GM23248 (cell line): ENCODE measurements at regions not wholly inside any gene's neighbourhood (a gene's known extent, or its start where the extent isn't known, plus 50 kb on each side); places are given as distances from the start of the nearest gene placed in this dataset.
"Not testable (repeated sequence)": the region's sequence is repeated elsewhere in the genome, so short reads cannot be mapped to it uniquely, and the experiment has no call there.

ENCODE experiments used
- EZH2 ChIP-seq: fragments of 200-600 bp; sonication (generic); IDR thresholded peaks from 2 replicates; pipeline ENCODE4 v1.6.1; 2018; ENCODE audit warnings: antibody characterized with exemption, mild to moderate bottlenecking; ENCODE audit not compliant: insufficient read depth, poor library complexity, severe bottlenecking
- EZH2phosphoT487 ChIP-seq: fragments of 200-600 bp; sonication (generic); IDR thresholded peaks from 2 replicates; pipeline ENCODE4 v1.6.1; 2018; ENCODE audit warnings: antibody characterized with exemption, moderate library complexity, mild to moderate bottlenecking, low read depth; ENCODE audit not compliant: insufficient read depth

GRCh38 chr3:143180860-143181259 lies 61.3 kb downstream of the CHST2 start:
- not testable (repeated sequence) for TF ChIP-seq EZH2phosphoT487, EZH2
